HG03175 (cell line): ENCODE measurements at regions not wholly inside any gene's neighbourhood (a gene's known extent, or its start where the extent isn't known, plus 50 kb on each side); places are given as distances from the start of the nearest gene placed in this dataset.

Source experiments
- ATAC-seq: cut with Tn5 transposase; IDR thresholded peaks from one replicate; pipeline ENCODE4 v1.9.1; 2021; ENCODE audit warnings: mild to moderate bottlenecking, moderate library complexity; ENCODE audit not compliant: unreplicated experiment

- no peak for ATAC-seq
These were observed 270.5 kb downstream of the DMRT2 start for GRCh38 chr9:1320607-1321195.

- no peak for ATAC-seq
These were observed 277.3 kb downstream of the DMRT2 start for GRCh38 chr9:1327467-1327866.

GRCh38 chr9:1328341-1328740 is 278.2 kb downstream of the DMRT2 start:
- no peak for ATAC-seq

- ATAC-seq: no peak
These were observed 281.4 kb downstream of the DMRT2 start for GRCh38 chr9:1331546-1332038.

- ATAC-seq: no peak
These were observed 282.0 kb downstream of the DMRT2 start for GRCh38 chr9:1332156-1332555.

GRCh38 chr9:1335174-1335573 is 285.0 kb downstream of the DMRT2 start:
- ATAC-seq: no peak

GRCh38 chr9:1337169-1337568 is 287.0 kb downstream of the DMRT2 start:
- no peak for ATAC-seq

- ATAC-seq: no peak
These were observed 290.2 kb downstream of the DMRT2 start for GRCh38 chr9:1340390-1340789.

GRCh38 chr9:1353291-1353690 is 303.1 kb downstream of the DMRT2 start:
- ATAC-seq: no peak

- ATAC-seq: no peak
These were observed 303.9 kb downstream of the DMRT2 start for GRCh38 chr9:1354086-1354485.

GRCh38 chr9:1354606-1355005 is 304.4 kb downstream of the DMRT2 start:
- no peak for ATAC-seq

- ATAC-seq: no peak
These were observed 305.5 kb downstream of the DMRT2 start for GRCh38 chr9:1355656-1356055.

- no peak for ATAC-seq
These were observed 312.7 kb downstream of the DMRT2 start for GRCh38 chr9:1362845-1363244.

GRCh38 chr9:1366276-1366675 is 316.1 kb downstream of the DMRT2 start:
- no peak for ATAC-seq

GRCh38 chr9:1369297-1369696 is 319.1 kb downstream of the DMRT2 start:
- no peak for ATAC-seq

GRCh38 chr9:1373445-1373844 is 323.3 kb downstream of the DMRT2 start:
- no peak for ATAC-seq

GRCh38 chr9:1383899-1384455 is 333.8 kb downstream of the DMRT2 start:
- no peak for ATAC-seq

GRCh38 chr9:1384816-1385215 is 334.7 kb downstream of the DMRT2 start:
- ATAC-seq: no peak

GRCh38 chr9:1386420-1386819 is 336.3 kb downstream of the DMRT2 start:
- no peak for ATAC-seq

GRCh38 chr9:1388216-1388615 is 338.1 kb downstream of the DMRT2 start:
- ATAC-seq: no peak

GRCh38 chr9:1400983-1401382 is 350.8 kb downstream of the DMRT2 start:
- no peak for ATAC-seq

GRCh38 chr9:1404940-1405339 is 354.8 kb downstream of the DMRT2 start:
- no peak for ATAC-seq

- no peak for ATAC-seq
These were observed 361.7 kb downstream of the DMRT2 start for GRCh38 chr9:1411826-1412225.
